Fibroblast of gingiva (primary cell): ENCODE measurements at regions not wholly inside any gene's neighbourhood (a gene's known extent, or its start where the extent isn't known, plus 50 kb on each side); places are given as distances from the start of the nearest gene placed in this dataset.

Experiments used
- DNase-seq: peaks from one replicate; pipeline ENCODE4 v3.0.0-alpha.2; 2011; ENCODE audit warnings: low read depth

- DNase-seq = no peak
Measured at GRCh38 chr2:118510807-118511206, 336.6 kb downstream of the EN1 start.

- DNase-seq = no peak
Measured at GRCh38 chr2:118509319-118510004, 338.0 kb downstream of the EN1 start.

GRCh38 chr2:118508282-118508681, 339.2 kb downstream of the EN1 start:
- DNase-seq = no peak

GRCh38 chr2:118505436-118505835, 342.0 kb downstream of the EN1 start:
- no peak for DNase-seq

- no peak for DNase-seq
Measured at GRCh38 chr2:118502106-118502505, 345.3 kb downstream of the EN1 start.

GRCh38 chr2:118498943-118499342, 348.5 kb downstream of the EN1 start:
- no peak for DNase-seq

GRCh38 chr2:118496870-118497611, 350.4 kb downstream of the EN1 start:
- DNase-seq = no peak

- DNase-seq = no peak
Measured at GRCh38 chr2:118496467-118496866, 351.0 kb downstream of the EN1 start.

GRCh38 chr2:118495290-118495689, 352.2 kb downstream of the EN1 start:
- no peak for DNase-seq

- DNase-seq = no peak
Measured at GRCh38 chr2:118493213-118493612, 354.2 kb downstream of the EN1 start.

- peak; percentile 31 for DNase-seq
Measured at GRCh38 chr2:118492335-118492734, 355.1 kb downstream of the EN1 start.

- DNase-seq = no peak
Measured at GRCh38 chr2:118490330-118490729, 357.1 kb downstream of the EN1 start.

- no peak for DNase-seq
Measured at GRCh38 chr2:118489712-118490299, 357.6 kb downstream of the EN1 start.

GRCh38 chr2:118481299-118481698, 366.1 kb downstream of the EN1 start:
- DNase-seq = no peak

- DNase-seq = no peak
Measured at GRCh38 chr2:118479020-118479419, 368.4 kb downstream of the EN1 start.

- DNase-seq = no peak
Measured at GRCh38 chr2:118477111-118477862, 370.2 kb downstream of the EN1 start.

GRCh38 chr2:118475622-118476205, 371.7 kb downstream of the EN1 start:
- DNase-seq = no peak

GRCh38 chr2:118474541-118474920, 372.9 kb downstream of the EN1 start:
- no peak for DNase-seq

GRCh38 chr2:118473846-118474540, 373.5 kb downstream of the EN1 start:
- DNase-seq = no peak

- no peak for DNase-seq
Measured at GRCh38 chr2:118473241-118473640, 374.2 kb downstream of the EN1 start.

- no peak for DNase-seq
Measured at GRCh38 chr2:118470297-118470696, 377.2 kb downstream of the EN1 start.

- DNase-seq = no peak
Measured at GRCh38 chr2:118469103-118469502, 378.3 kb downstream of the EN1 start.
